HG02981 (cell line): ENCODE measurements at regions not wholly inside any gene's neighbourhood (a gene's known extent, or its start where the extent isn't known, plus 50 kb on each side); places are given as distances from the start of the nearest gene placed in this dataset.
"Not testable (repeated sequence)": the region's sequence is repeated elsewhere in the genome, so short reads cannot be mapped to it uniquely, and the experiment has no call there.

Experiments used
- ATAC-seq: cut with Tn5 transposase; IDR thresholded peaks from one replicate; pipeline ENCODE4 v1.9.1; 2021; ENCODE audit warnings: mild to moderate bottlenecking, moderate library complexity; ENCODE audit not compliant: unreplicated experiment

GRCh38 chr1:61581251-61581650 lies 143.7 kb downstream of the TM2D1 start:
- no peak for ATAC-seq

- no peak for ATAC-seq
These were observed 144.5 kb downstream of the TM2D1 start for GRCh38 chr1:61580417-61580816.

- no peak for ATAC-seq
These were observed 145.1 kb downstream of the TM2D1 start for GRCh38 chr1:61579802-61580201.

GRCh38 chr1:61572046-61572445 lies 152.9 kb downstream of the TM2D1 start:
- no peak for ATAC-seq

GRCh38 chr1:61570191-61570590 lies 154.8 kb downstream of the TM2D1 start:
- ATAC-seq: no peak

- no peak for ATAC-seq
These were observed 155.7 kb downstream of the TM2D1 start for GRCh38 chr1:61569303-61569621.

- ATAC-seq: no peak
These were observed 156.3 kb downstream of the TM2D1 start for GRCh38 chr1:61568460-61569302.

- no peak for ATAC-seq
These were observed 158.8 kb downstream of the TM2D1 start for GRCh38 chr1:61566177-61566576.

- ATAC-seq: no peak
These were observed 161.3 kb downstream of the TM2D1 start for GRCh38 chr1:61563611-61564010.

GRCh38 chr1:61561666-61562065 lies 163.3 kb downstream of the TM2D1 start:
- no peak for ATAC-seq

GRCh38 chr1:61560385-61560784 lies 164.6 kb downstream of the TM2D1 start:
- no peak for ATAC-seq

GRCh38 chr1:61556631-61557030 lies 168.3 kb downstream of the TM2D1 start:
- ATAC-seq: no peak

GRCh38 chr1:61552630-61553305 lies 172.2 kb downstream of the TM2D1 start:
- no peak for ATAC-seq

- not testable (repeated sequence) for ATAC-seq
These were observed 177.6 kb downstream of the TM2D1 start for GRCh38 chr1:61547302-61547701.

- ATAC-seq: not testable (repeated sequence)
These were observed 180.1 kb downstream of the TM2D1 start for GRCh38 chr1:61544870-61545269.

GRCh38 chr1:61543498-61543897 lies 181.4 kb downstream of the TM2D1 start:
- not testable (repeated sequence) for ATAC-seq

- ATAC-seq: no peak
These were observed 185.1 kb downstream of the TM2D1 start for GRCh38 chr1:61539720-61540462.

- ATAC-seq: no peak
These were observed 186.7 kb downstream of the TM2D1 start for GRCh38 chr1:61538228-61538627.

GRCh38 chr1:61536174-61537108 lies 188.5 kb downstream of the TM2D1 start:
- ATAC-seq: no peak

- ATAC-seq: no peak
These were observed 190.1 kb downstream of the TM2D1 start for GRCh38 chr1:61534847-61535246.

- ATAC-seq: no peak
These were observed 191.4 kb downstream of the TM2D1 start for GRCh38 chr1:61533546-61533945.
